HEK293 (cell line): ENCODE measurements at regions not wholly inside any gene's neighbourhood (a gene's known extent, or its start where the extent isn't known, plus 50 kb on each side); places are given as distances from the start of the nearest gene placed in this dataset.
A peak's percentile ranks its signal among the peaks of the same experiment; 100 is the strongest.

Experiments
- ATF2 ChIP-seq: fragments of 450-650 bp; formaldehyde crosslinking; IDR thresholded peaks from 2 replicates; pipeline ENCODE4 v1.5.1; 2016; ENCODE audit warnings: missing biosample characterization, missing genetic modification characterization, low read depth
- EGR2 ChIP-seq: fragments of 450-650 bp; formaldehyde crosslinking; IDR thresholded peaks from 2 replicates; pipeline ENCODE4 v1.5.1; 2016; ENCODE audit warnings: low read depth, missing biosample characterization, missing genetic modification characterization
- GLIS1 ChIP-seq: fragments of 450-650 bp; formaldehyde crosslinking; IDR thresholded peaks from 2 replicates; pipeline ENCODE4 v1.5.1; 2016; ENCODE audit warnings: missing biosample characterization, missing genetic modification characterization
- INSM2 ChIP-seq: fragments of 450-650 bp; formaldehyde crosslinking; IDR thresholded peaks from 2 replicates; pipeline ENCODE4 v1.5.1; 2016; ENCODE audit warnings: missing biosample characterization, missing genetic modification characterization
- KLF17 ChIP-seq: fragments of 450-650 bp; formaldehyde crosslinking; IDR thresholded peaks from 2 replicates; pipeline ENCODE4 v1.5.1; 2016; ENCODE audit warnings: missing biosample characterization, missing genetic modification characterization
- KLF8 ChIP-seq: fragments of 450-650 bp; formaldehyde crosslinking; IDR thresholded peaks from 2 replicates; pipeline ENCODE4 v1.5.1; 2016; ENCODE audit warnings: missing biosample characterization, missing genetic modification characterization
- SP3 ChIP-seq: fragments of 450-650 bp; formaldehyde crosslinking; IDR thresholded peaks from 2 replicates; pipeline ENCODE4 v1.5.1; 2016; ENCODE audit warnings: missing biosample characterization, missing genetic modification characterization
- SP7 ChIP-seq: fragments of 450-650 bp; formaldehyde crosslinking; IDR thresholded peaks from 2 replicates; pipeline ENCODE4 v1.5.1; 2016; ENCODE audit warnings: missing biosample characterization, missing genetic modification characterization
- ZFHX2 ChIP-seq: fragments of 450-650 bp; formaldehyde crosslinking; conservative IDR thresholded peaks from 2 replicates; pipeline ENCODE4 v1.5.1; 2016; ENCODE audit warnings: missing biosample characterization, missing genetic modification characterization
- ZFP37 ChIP-seq: fragments of 450-650 bp; formaldehyde crosslinking; IDR thresholded peaks from 2 replicates; pipeline ENCODE4 v1.5.1; 2016; ENCODE audit warnings: missing biosample characterization, missing genetic modification characterization
- ZNF140 ChIP-seq: fragments of 450-650 bp; formaldehyde crosslinking; IDR thresholded peaks from 2 replicates; pipeline ENCODE4 v1.5.1; 2016; ENCODE audit warnings: missing biosample characterization, missing genetic modification characterization
- ZNF394 ChIP-seq: fragments of 450-650 bp; formaldehyde crosslinking; IDR thresholded peaks from 2 replicates; pipeline ENCODE4 v1.5.1; 2016; ENCODE audit warnings: missing biosample characterization, missing genetic modification characterization, mild to moderate bottlenecking, moderate library complexity, borderline replicate concordance
- ZNF398 ChIP-seq: fragments of 450-650 bp; formaldehyde crosslinking; IDR thresholded peaks from 2 replicates; pipeline ENCODE4 v1.5.1; 2017; ENCODE audit warnings: missing biosample characterization, missing genetic modification characterization
- ZNF629 ChIP-seq: fragments of 450-650 bp; formaldehyde crosslinking; IDR thresholded peaks from 2 replicates; pipeline ENCODE4 v1.5.1; 2017; ENCODE audit warnings: missing biosample characterization, missing genetic modification characterization
- ZSCAN23 ChIP-seq: fragments of 450-650 bp; formaldehyde crosslinking; IDR thresholded peaks from 2 replicates; pipeline ENCODE4 v1.5.1; 2016; ENCODE audit warnings: missing biosample characterization, missing genetic modification characterization
- TF ChIP-seq, protein P1 (sequence below): fragments of 450-650 bp; formaldehyde crosslinking; IDR thresholded peaks from 2 replicates; pipeline ENCODE4 v1.5.1; 2016; ENCODE audit warnings: missing biosample characterization, missing genetic modification characterization
- TF ChIP-seq, protein P2 (sequence below): fragments of 450-650 bp; formaldehyde crosslinking; IDR thresholded peaks from 2 replicates; pipeline ENCODE4 v1.5.1; 2016; ENCODE audit warnings: missing biosample characterization, missing genetic modification characterization
- TF ChIP-seq, protein P3 (sequence below): fragments of 450-650 bp; IDR thresholded peaks from 2 replicates; pipeline ENCODE4 v1.5.1; 2018; ENCODE audit warnings: missing biosample characterization, missing genetic modification characterization
- TF ChIP-seq, protein P4 (sequence below): fragments of 450-650 bp; formaldehyde crosslinking; IDR thresholded peaks from 2 replicates; pipeline ENCODE4 v1.5.1; 2016; ENCODE audit warnings: missing biosample characterization, missing genetic modification characterization

- TF ChIP-seq ZNF394 (peak; percentile 76; the same call in 1 of the 2 replicates), GLIS1 (tag by site-specific recombination) (0 out of 2 replicates have a peak, but pooled peaks have one; percentile 9), KLF17 (tag by site-specific recombination) (peak; percentile 99), ZFP37 (peak; percentile 48; the same call in 1 of the 2 replicates), INSM2 (tag by site-specific recombination) (peak; percentile 72), ZFHX2 (tag by site-specific recombination) (peak; percentile 61), ZSCAN23 (tag by site-specific recombination) (peak; percentile 86), SP7 (tag by site-specific recombination) (peak; percentile 73), SP3 (tag by site-specific recombination) (peak; percentile 77), KLF8 (peak; percentile 48), ZNF140 (tag by site-specific recombination) (peak; percentile 11; the same call in 1 of the 2 replicates), ZNF398 (tag by site-specific recombination) (peak; percentile 80), EGR2 (tag by site-specific recombination) (peak; percentile 53; the same call in 1 of the 2 replicates), ATF2 (tag by site-specific recombination) (0 out of 2 replicates have a peak, but pooled peaks have one; percentile 79), ZNF629 (tag by site-specific recombination) (peak; percentile 99)
- TF ChIP-seq, protein P1, sequence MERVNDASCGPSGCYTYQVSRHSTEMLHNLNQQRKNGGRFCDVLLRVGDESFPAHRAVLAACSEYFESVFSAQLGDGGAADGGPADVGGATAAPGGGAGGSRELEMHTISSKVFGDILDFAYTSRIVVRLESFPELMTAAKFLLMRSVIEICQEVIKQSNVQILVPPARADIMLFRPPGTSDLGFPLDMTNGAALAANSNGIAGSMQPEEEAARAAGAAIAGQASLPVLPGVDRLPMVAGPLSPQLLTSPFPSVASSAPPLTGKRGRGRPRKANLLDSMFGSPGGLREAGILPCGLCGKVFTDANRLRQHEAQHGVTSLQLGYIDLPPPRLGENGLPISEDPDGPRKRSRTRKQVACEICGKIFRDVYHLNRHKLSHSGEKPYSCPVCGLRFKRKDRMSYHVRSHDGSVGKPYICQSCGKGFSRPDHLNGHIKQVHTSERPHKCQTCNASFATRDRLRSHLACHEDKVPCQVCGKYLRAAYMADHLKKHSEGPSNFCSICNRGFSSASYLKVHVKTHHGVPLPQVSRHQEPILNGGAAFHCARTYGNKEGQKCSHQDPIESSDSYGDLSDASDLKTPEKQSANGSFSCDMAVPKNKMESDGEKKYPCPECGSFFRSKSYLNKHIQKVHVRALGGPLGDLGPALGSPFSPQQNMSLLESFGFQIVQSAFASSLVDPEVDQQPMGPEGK (tag by site-specific recombination), result peak; percentile 78; the same call in 1 of the 2 replicates
- TF ChIP-seq, protein P2, sequence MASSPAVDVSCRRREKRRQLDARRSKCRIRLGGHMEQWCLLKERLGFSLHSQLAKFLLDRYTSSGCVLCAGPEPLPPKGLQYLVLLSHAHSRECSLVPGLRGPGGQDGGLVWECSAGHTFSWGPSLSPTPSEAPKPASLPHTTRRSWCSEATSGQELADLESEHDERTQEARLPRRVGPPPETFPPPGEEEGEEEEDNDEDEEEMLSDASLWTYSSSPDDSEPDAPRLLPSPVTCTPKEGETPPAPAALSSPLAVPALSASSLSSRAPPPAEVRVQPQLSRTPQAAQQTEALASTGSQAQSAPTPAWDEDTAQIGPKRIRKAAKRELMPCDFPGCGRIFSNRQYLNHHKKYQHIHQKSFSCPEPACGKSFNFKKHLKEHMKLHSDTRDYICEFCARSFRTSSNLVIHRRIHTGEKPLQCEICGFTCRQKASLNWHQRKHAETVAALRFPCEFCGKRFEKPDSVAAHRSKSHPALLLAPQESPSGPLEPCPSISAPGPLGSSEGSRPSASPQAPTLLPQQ (tag by site-specific recombination), result peak; percentile 13; the same call in 1 of the 2 replicates
- TF ChIP-seq, protein P3, sequence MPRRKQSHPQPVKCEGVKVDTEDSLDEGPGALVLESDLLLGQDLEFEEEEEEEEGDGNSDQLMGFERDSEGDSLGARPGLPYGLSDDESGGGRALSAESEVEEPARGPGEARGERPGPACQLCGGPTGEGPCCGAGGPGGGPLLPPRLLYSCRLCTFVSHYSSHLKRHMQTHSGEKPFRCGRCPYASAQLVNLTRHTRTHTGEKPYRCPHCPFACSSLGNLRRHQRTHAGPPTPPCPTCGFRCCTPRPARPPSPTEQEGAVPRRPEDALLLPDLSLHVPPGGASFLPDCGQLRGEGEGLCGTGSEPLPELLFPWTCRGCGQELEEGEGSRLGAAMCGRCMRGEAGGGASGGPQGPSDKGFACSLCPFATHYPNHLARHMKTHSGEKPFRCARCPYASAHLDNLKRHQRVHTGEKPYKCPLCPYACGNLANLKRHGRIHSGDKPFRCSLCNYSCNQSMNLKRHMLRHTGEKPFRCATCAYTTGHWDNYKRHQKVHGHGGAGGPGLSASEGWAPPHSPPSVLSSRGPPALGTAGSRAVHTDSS (tag by site-specific recombination), result 0 out of 2 replicates have a peak, but pooled peaks have one; percentile 17
- TF ChIP-seq, protein P4, sequence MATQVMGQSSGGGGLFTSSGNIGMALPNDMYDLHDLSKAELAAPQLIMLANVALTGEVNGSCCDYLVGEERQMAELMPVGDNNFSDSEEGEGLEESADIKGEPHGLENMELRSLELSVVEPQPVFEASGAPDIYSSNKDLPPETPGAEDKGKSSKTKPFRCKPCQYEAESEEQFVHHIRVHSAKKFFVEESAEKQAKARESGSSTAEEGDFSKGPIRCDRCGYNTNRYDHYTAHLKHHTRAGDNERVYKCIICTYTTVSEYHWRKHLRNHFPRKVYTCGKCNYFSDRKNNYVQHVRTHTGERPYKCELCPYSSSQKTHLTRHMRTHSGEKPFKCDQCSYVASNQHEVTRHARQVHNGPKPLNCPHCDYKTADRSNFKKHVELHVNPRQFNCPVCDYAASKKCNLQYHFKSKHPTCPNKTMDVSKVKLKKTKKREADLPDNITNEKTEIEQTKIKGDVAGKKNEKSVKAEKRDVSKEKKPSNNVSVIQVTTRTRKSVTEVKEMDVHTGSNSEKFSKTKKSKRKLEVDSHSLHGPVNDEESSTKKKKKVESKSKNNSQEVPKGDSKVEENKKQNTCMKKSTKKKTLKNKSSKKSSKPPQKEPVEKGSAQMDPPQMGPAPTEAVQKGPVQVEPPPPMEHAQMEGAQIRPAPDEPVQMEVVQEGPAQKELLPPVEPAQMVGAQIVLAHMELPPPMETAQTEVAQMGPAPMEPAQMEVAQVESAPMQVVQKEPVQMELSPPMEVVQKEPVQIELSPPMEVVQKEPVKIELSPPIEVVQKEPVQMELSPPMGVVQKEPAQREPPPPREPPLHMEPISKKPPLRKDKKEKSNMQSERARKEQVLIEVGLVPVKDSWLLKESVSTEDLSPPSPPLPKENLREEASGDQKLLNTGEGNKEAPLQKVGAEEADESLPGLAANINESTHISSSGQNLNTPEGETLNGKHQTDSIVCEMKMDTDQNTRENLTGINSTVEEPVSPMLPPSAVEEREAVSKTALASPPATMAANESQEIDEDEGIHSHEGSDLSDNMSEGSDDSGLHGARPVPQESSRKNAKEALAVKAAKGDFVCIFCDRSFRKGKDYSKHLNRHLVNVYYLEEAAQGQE (tag by site-specific recombination), result peak; percentile 94
- TF ChIP-seq, all 188 proteins: peak for 29; not testable (repeated sequence) for 159
Observed at GRCh38 chr10:3313784-3314444, 141.3 kb upstream of the PITRM1 start (continued).
